Gastroesophageal sphincter (tissue), 4 donors: ENCODE measurements at regions not wholly inside any gene's neighbourhood (a gene's known extent, or its start where the extent isn't known, plus 50 kb on each side); places are given as distances from the start of the nearest gene placed in this dataset.

Source experiments
- ATAC-seq: fragments of 150-250 bp; one replicate; pipeline ENCODE4 v1.9.1; 2016; ENCODE audit warnings: mild to moderate bottlenecking, moderate library complexity
- H3K27ac ChIP-seq, 4 donors: fragments of 200-600 bp; sonication (generic) in 3 of 4; 1 replicate in 3 of 4; 2 replicates in 1 of 4; pipeline ENCODE4 v1.5.1; 2016 to 2019
- H3K27me3 ChIP-seq: fragments of 200-600 bp; sonication (generic); one replicate; pipeline ENCODE4 v1.5.1; 2019
- H3K36me3 ChIP-seq, 2 donors: fragments of 200-600 bp; sonication (generic); one replicate each; pipeline ENCODE4 v1.5.1; 2019; ENCODE audit warnings: control low read depth in 1 of 2
- H3K4me1 ChIP-seq, 3 donors: fragments of 200-600 bp; sonication (generic); 1 replicate in 2 of 3; 2 replicates in 1 of 3; pipeline ENCODE4 v1.5.1; 2016 to 2019; ENCODE audit warnings: control low read depth in 2 of 3
- H3K4me3 ChIP-seq, 2 donors: fragments of 200-600 bp; sonication (generic); one replicate each; pipeline ENCODE4 v1.5.1; 2019; ENCODE audit warnings: mild to moderate bottlenecking in 1 of 2, moderate library complexity in 1 of 2
- H3K9me3 ChIP-seq, 3 donors: fragments of 200-600 bp; sonication (generic); one replicate each; pipeline ENCODE4 v1.5.1; 2017 to 2019; ENCODE audit warnings: control low read depth in 2 of 3
- EP300 ChIP-seq: sonication (generic); formaldehyde crosslinking; IDR thresholded peaks from one replicate; pipeline ENCODE4 v1.6.1; 2017; ENCODE audit warnings: antibody characterized with exemption, mild to moderate bottlenecking
- POLR2A ChIP-seq, 2 donors: fragments of 450-650 bp; IDR thresholded peaks; one replicate each; pipeline ENCODE4 v1.6.1; 2017; ENCODE audit warnings: antibody characterized with exemption in 2 of 2, mild to moderate bottlenecking in 2 of 2, moderate library complexity in 1 of 2
- POLR2AphosphoS5 ChIP-seq: sonication (generic); formaldehyde crosslinking; IDR thresholded peaks from one replicate; pipeline ENCODE4 v1.6.1; 2017; ENCODE audit warnings: antibody characterized with exemption
- WGBS, 2 donors: methylation state at CpG; one replicate each; pipeline ENCODE4 v1.1.5; 2018; ENCODE audit warnings: low coverage in 1 of 2; 5-methylcytosine and 5-hydroxymethylcytosine counted together
- TF ChIP-seq, protein P1 (sequence below), 4 experiments: fragments of 200-600 bp in 2 of 4; fragments of 450-650 bp in 2 of 4; sonication (generic) in 1 of 4; IDR thresholded peaks; one replicate each; pipeline ENCODE4 v1.5.1; 2017 to 2019; ENCODE audit warnings: antibody characterized with exemption in 4 of 4, mild to moderate bottlenecking in 2 of 4, moderate library complexity in 2 of 4

DNA sequence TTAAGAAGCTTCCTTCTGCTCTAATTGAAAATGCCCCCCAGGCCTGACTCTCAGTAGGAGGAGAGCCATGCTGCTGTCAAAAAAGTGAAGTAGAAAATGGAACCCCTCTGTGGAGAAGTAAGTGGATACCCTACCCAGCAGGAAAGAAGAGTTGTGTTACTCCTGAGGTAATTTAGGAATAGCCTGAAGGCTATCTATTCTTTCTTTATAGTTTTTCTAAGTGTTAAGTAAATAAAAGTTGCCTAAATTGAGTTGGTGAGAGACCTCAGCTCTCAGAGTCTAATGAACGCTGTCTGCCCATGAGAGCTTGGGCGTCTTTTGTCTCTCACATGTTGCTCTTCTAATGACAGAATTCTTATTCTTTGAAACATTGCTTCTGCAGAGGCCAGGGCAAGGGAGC lies 116.2 kb downstream of the NSUN3 start:
- Histone ChIP-seq H3K27me3 (no peaks in the 10 kb centered on the region), H3K4me1 (no peaks in the 10 kb centered on the region), H3K27ac (no peak overlapping the region), H3K4me3 (no peak overlapping the region), H3K9me3 (no peaks in the 10 kb centered on the region), H3K36me3 (no peaks in the 10 kb centered on the region)
- ATAC-seq, result no peak
- TF ChIP-seq POLR2A (IDR thresholded peaks at IDR 0.05), result no peak
- no peak for TF ChIP-seq EP300
- no peak for TF ChIP-seq POLR2AphosphoS5
- TF ChIP-seq, protein P1, sequence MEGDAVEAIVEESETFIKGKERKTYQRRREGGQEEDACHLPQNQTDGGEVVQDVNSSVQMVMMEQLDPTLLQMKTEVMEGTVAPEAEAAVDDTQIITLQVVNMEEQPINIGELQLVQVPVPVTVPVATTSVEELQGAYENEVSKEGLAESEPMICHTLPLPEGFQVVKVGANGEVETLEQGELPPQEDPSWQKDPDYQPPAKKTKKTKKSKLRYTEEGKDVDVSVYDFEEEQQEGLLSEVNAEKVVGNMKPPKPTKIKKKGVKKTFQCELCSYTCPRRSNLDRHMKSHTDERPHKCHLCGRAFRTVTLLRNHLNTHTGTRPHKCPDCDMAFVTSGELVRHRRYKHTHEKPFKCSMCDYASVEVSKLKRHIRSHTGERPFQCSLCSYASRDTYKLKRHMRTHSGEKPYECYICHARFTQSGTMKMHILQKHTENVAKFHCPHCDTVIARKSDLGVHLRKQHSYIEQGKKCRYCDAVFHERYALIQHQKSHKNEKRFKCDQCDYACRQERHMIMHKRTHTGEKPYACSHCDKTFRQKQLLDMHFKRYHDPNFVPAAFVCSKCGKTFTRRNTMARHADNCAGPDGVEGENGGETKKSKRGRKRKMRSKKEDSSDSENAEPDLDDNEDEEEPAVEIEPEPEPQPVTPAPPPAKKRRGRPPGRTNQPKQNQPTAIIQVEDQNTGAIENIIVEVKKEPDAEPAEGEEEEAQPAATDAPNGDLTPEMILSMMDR (IDR thresholded peaks at IDR 0.05), result no peak
- 43 to 79% methylated on average over 2 of the region's 2 CpGs for WGBS, 2 donors

- 68 to 86% methylated on average over 6 of the region's 6 CpGs for WGBS, 2 donors
- no peaks in the 10 kb centered on the region for H3K27me3 ChIP-seq
- no peak overlapping the region for H3K4me3 ChIP-seq
- no peaks in the 10 kb centered on the region for H3K36me3 ChIP-seq
- H3K9me3 ChIP-seq, result no peaks in the 10 kb centered on the region
- ATAC-seq, result no peak
- TF ChIP-seq, protein P1 (IDR thresholded peaks at IDR 0.05), result no peak
- no peak for TF ChIP-seq POLR2AphosphoS5
- TF ChIP-seq POLR2A (IDR thresholded peaks at IDR 0.05), result no peak
- TF ChIP-seq EP300, result no peak
- no peaks in the 10 kb centered on the region for H3K4me1 ChIP-seq
- H3K27ac ChIP-seq, result no peak overlapping the region
Measured at GRCh38 chr3:94183551-94183950, 120.7 kb downstream of the NSUN3 start.

- H3K36me3 ChIP-seq, result no peaks in the 10 kb centered on the region
- no peaks in the 10 kb centered on the region for H3K27me3 ChIP-seq
- ATAC-seq, result no peak
- H3K4me3 ChIP-seq, result no peak overlapping the region
- no peaks in the 10 kb centered on the region for H3K9me3 ChIP-seq
- no peak overlapping the region for H3K27ac ChIP-seq
- 0 to 19% methylated on average over 1 of the region's 1 CpG for WGBS, 2 donors
- TF ChIP-seq POLR2AphosphoS5 (no peak), POLR2A (IDR thresholded peaks at IDR 0.05) (no peak), EP300 (no peak)
- TF ChIP-seq, protein P1 (IDR thresholded peaks at IDR 0.05), result no peak
- no peaks in the 10 kb centered on the region for H3K4me1 ChIP-seq
Measured at GRCh38 chr3:94184781-94185180, 121.9 kb downstream of the NSUN3 start.

GRCh38 chr3:94185753-94186152 lies 122.9 kb downstream of the NSUN3 start:
- TF ChIP-seq POLR2A (IDR thresholded peaks at IDR 0.05) (no peak), POLR2AphosphoS5 (no peak), EP300 (no peak)
- TF ChIP-seq, protein P1 (IDR thresholded peaks at IDR 0.05), result no peak
- H3K36me3 ChIP-seq, result no peaks in the 10 kb centered on the region
- 71 to 79% methylated on average over 2 of the region's 2 CpGs for WGBS, 2 donors
- no peaks in the 10 kb centered on the region for H3K4me1 ChIP-seq
- no peaks in the 10 kb centered on the region for H3K27me3 ChIP-seq
- no peak for ATAC-seq
- no peak overlapping the region for H3K27ac ChIP-seq
- no peak overlapping the region for H3K4me3 ChIP-seq
- no peaks in the 10 kb centered on the region for H3K9me3 ChIP-seq

DNA sequence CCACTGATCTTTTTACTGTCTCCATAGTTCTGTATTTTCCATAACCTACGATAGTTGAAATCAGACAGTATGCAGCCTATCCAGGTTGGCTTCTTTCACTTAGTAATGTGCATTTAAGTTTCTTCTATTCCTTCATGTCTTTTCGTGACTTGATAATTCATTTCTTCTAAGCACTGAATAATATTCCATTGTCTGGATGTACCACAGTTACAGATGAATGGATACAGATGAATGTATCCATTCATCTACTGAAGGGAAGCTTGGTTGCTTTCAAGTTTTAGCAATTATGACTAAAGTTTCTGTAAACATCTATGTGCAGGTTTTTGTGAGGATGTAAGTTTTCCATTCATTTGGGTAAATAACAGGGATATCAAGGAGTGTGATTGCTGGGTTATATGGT lies 124.8 kb downstream of the NSUN3 start:
- ATAC-seq, result no peak
- H3K27ac ChIP-seq, result no peak overlapping the region
- no peaks in the 10 kb centered on the region for H3K4me1 ChIP-seq
- H3K4me3 ChIP-seq, result no peak overlapping the region
- no peaks in the 10 kb centered on the region for H3K27me3 ChIP-seq
- no peak for TF ChIP-seq POLR2A (IDR thresholded peaks at IDR 0.05)
- TF ChIP-seq POLR2AphosphoS5, result no peak
- TF ChIP-seq, protein P1 (IDR thresholded peaks at IDR 0.05), result no peak
- no peak for TF ChIP-seq EP300
- no peaks in the 10 kb centered on the region for H3K9me3 ChIP-seq
- H3K36me3 ChIP-seq, result no peaks in the 10 kb centered on the region
- 63 to 77% methylated on average over 2 of the region's 2 CpGs for WGBS, 2 donors
